HG03175 (cell line): ENCODE measurements at regions not wholly inside any gene's neighbourhood (a gene's known extent, or its start where the extent isn't known, plus 50 kb on each side); places are given as distances from the start of the nearest gene placed in this dataset.

Experiments used
- ATAC-seq: cut with Tn5 transposase; IDR thresholded peaks from one replicate; pipeline ENCODE4 v1.9.1; 2021; ENCODE audit warnings: mild to moderate bottlenecking, moderate library complexity; ENCODE audit not compliant: unreplicated experiment

- no peak for ATAC-seq
Measured at GRCh38 chr2:242022550-242023290, 153.2 kb downstream of the RTP5 start.

GRCh38 chr2:242024751-242025355 lies 155.3 kb downstream of the RTP5 start:
- ATAC-seq: no peak

- no peak for ATAC-seq
Measured at GRCh38 chr2:242027676-242028450, 158.3 kb downstream of the RTP5 start.

GRCh38 chr2:242029422-242030225 lies 160.1 kb downstream of the RTP5 start:
- ATAC-seq: no peak

- no peak for ATAC-seq
Measured at GRCh38 chr2:242030226-242030575, 160.7 kb downstream of the RTP5 start.

GRCh38 chr2:242030858-242031257 lies 161.3 kb downstream of the RTP5 start:
- ATAC-seq: no peak

GRCh38 chr2:242031481-242032019 lies 162.0 kb downstream of the RTP5 start:
- no peak for ATAC-seq

- no peak for ATAC-seq
Measured at GRCh38 chr2:242032780-242033656, 163.5 kb downstream of the RTP5 start.

- no peak for ATAC-seq
Measured at GRCh38 chr2:242034138-242034537, 164.6 kb downstream of the RTP5 start.

GRCh38 chr2:242034996-242035814 lies 165.7 kb downstream of the RTP5 start:
- no peak for ATAC-seq

GRCh38 chr2:242035858-242036652 lies 166.5 kb downstream of the RTP5 start:
- no peak for ATAC-seq

- no peak for ATAC-seq
Measured at GRCh38 chr2:242036653-242036950, 167.1 kb downstream of the RTP5 start.

GRCh38 chr2:242038166-242038927 lies 168.8 kb downstream of the RTP5 start:
- ATAC-seq: no peak

- ATAC-seq: no peak
Measured at GRCh38 chr2:242038928-242039341, 169.4 kb downstream of the RTP5 start.

GRCh38 chr2:242040303-242040655 lies 170.8 kb downstream of the RTP5 start:
- ATAC-seq: no peak

- ATAC-seq: no peak
Measured at GRCh38 chr2:242040681-242041080, 171.2 kb downstream of the RTP5 start.

GRCh38 chr2:242041816-242042215 lies 172.3 kb downstream of the RTP5 start:
- ATAC-seq: no peak
